Limb (tissue), 2 donors: ENCODE measurements at regions not wholly inside any gene's neighbourhood (a gene's known extent, or its start where the extent isn't known, plus 50 kb on each side); places are given as distances from the start of the nearest gene placed in this dataset.
"Not testable (repeated sequence)": the region's sequence is repeated elsewhere in the genome, so short reads cannot be mapped to it uniquely, and the experiment has no call there.

Source experiments
- DNase-seq, 2 donors: peaks; one replicate each; pipeline ENCODE4 v3.0.0-alpha.2; 2016; ENCODE audit errors: extremely low spot score in 2 of 2

DNA sequence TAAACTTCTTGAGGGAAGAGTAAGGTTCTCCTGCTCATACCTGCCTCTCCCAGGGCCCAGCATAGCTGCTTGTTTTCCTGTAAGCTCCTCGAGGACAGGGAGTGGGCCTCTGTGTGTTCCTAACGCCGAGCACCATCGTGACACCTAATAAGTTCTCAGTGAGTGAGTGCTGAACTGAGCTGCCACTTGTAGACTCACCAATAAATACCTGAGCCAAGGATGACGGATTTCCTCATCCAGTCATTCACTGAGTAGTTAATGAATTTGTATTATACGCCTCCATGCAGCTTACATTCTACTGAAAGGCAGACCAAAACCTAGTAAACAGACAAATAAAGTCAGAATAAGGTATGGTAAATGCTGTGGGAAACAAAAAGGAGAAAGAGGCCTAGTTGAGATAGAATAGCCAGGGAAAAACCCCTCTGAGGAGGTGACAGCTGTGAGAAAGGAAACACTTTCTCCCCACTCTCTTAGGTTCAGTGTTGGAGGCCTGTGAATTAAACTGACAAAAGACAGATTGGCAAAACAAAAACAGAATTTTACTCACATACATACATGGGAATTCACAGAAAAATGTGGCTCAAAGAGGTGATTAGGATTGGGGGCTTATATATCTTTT is 138.6 kb downstream of the B3GNT2 start:
- DNase-seq, result no peak

DNA sequence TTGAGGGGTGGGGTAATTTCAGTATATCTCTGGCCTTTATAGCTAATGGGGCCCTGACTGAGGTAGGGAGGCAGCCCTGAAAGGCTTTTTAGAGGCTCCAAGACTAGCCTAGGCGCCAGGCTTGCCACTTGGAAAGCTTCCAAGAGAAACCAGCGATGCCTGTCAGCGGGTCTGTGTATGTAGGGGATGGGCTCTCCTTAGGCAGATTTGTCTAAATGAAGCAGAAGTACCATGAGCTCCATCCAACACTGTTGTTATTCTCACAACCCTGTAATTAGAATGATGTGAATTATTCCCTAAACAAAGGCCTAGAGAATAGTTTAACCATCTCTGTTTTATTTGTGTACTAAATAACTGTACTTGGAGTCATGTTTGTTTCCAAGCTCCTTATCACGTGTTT is 138.1 kb downstream of the B3GNT2 start:
- DNase-seq, result no peak

DNA sequence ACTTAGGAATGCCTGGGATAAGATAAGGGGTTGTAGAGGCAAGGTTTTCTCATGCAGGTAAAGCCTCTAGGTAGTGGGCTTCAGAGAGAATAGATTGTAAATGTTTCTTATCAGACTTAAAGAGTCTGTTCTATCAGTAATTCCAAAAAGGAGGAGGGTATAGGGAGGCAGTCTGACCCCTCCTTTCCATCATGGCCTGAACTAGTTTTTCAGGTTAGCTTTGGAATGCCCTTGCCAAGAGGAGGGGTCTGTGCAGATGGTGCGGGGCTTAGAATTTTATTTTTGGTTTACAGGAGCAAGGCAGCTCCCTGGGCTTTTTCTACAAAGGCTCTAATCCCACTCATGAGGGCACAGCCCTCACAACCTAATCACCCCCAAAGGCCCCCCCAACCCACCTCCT is 135.0 kb downstream of the B3GNT2 start:
- DNase-seq, result no peak

DNA sequence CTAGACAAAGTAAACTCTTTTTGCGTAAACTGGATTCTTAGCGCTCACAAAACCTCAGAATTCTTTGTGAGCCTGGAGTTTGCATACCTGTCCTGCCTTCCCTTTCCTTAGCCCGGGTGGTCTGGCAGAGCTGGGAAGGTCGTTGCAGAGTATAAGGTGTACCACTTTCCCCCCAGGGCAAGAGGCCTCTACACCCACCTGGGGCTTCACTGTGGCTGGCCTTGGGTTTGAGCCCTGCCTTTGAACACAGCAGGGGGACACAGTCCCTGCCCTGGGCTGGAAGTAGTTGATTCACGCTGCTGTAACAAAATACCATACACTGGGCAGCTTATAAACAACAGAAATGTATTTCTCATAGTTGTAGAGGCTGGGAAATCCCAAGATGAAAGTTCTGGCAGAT is 133.9 kb downstream of the B3GNT2 start:
- DNase-seq, result no peak

DNA sequence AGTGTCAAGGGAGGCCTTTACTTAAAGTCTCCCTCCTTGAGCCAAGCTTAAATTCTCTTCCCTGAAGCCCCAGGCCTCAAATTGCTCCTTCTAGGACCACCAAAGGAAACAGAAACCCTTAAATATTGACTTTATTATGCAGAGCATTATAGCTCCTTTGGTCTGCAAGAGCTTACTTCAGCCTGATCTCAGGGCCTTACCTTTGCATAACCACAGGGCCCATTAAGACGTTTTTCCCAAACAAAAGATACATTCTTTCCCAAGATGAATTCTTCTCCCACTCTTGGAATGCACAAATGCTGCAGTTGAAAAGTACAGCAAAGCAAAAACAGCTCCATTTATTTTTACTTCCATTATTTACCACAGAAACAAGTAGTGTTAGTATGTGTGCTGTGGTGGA is 130.8 kb downstream of the B3GNT2 start:
- no peak for DNase-seq

DNA sequence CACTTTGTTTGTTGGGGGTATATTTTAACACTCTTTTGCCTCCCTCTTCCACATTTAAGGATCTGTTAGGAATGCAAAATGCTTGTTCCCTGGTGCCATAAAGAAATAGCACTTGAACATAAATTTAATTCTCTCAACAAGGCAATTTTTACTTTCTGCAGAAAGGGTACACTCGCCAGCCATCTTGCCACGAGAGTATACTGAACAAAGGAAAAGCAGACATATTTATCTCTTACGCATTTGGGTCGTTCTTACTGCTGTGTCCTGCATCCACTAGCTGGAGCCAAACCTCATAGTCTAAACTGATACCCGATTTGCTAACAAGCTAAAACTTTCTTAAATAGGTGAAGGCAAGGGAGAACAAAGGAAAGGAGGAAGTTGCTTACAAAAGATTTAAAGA is 129.5 kb downstream of the B3GNT2 start:
- no peak for DNase-seq

DNA sequence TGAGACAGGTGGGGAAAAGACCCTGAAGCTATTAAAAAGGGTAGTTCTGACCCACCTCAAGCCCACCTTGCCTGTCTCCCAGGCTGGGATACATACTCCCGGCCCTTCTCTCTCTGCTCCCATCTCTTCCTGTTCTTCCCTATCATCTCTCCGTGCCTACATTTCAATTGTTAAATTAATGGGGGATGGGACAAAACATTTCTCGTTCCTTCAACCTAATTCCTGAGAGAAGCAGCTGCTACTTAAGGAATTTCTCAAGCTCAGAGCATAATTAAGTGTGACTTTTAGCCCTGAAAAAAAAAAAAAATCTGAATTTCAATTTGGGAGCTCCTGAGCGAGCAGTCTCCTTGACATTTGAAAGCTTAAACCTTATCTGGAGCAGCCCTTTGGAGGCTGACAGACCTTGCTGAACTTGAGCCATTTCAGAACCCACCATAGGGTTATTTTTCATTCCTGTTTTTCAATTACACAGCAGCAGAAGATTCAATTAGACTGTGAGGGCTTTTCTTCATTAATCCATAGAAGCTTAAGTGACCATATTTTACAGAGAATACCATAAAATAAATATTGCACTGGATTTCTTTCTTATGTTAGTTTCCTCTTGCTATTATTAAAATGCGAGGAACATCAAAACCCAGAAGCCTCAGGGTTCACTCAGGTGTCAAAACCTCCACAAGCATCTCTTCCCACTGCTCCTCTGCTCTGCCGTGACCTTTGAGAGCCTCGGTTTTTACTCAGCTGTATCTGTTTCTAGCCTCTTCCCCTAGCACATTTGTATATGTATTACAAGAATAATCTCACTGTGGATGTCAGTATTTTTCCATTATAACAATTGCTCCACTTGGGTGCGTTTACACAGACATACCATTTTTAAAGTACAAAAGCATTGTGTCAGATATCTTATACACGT is 125.7 kb downstream of the B3GNT2 start:
- no peak for DNase-seq

DNA sequence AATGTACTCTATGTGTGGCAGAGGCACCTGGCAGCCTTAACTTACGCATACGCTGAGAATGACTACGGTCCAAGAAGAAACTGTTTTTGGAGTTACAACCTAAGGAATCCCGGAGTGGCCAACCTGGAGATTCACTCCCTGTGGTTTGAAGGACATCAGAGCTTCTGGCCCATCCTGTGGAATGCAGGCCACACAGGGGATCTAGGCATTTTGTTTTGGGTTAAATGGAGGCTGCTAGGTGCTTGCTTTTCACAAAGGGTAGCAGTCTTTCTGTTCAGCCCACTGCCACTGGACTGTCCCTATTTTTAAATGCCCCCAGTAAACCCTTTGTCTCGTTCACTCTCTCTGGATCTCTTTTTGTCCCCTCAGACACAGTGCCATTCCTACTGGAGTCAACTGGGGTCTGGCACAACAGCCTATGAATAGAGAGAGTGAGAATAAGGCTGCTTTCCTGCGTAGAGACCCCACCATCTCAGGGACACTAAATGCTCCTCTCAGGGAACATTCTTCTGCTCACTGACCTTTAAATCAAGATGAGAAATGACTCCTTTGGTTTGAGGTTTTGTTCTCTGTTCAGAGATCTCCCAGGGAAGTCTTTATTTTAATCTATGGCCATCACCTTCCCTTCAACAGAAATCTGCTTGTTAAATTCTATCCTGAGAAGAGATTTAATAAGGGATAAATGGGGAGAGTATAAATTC is 124.9 kb downstream of the B3GNT2 start:
- DNase-seq, result no peak

DNA sequence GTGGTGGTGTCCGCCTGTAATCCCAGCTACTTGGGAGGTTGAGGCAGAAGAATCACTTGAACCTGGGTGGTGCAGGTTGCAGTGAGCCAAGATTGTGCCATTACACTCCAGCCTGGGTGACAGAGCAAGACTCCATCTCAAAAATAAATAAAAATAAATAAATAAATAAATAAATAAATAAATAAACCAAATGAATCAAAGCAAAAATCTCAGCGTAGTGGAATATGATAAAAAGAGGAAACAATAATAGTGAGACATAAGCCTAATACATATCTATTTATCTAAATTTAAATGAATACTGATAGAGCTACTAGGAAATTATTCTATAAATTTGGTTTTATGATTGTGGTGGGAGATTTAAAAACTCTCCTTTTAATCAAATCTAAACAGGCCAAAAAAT is 124.2 kb downstream of the B3GNT2 start:
- DNase-seq, result not testable (repeated sequence)

DNA sequence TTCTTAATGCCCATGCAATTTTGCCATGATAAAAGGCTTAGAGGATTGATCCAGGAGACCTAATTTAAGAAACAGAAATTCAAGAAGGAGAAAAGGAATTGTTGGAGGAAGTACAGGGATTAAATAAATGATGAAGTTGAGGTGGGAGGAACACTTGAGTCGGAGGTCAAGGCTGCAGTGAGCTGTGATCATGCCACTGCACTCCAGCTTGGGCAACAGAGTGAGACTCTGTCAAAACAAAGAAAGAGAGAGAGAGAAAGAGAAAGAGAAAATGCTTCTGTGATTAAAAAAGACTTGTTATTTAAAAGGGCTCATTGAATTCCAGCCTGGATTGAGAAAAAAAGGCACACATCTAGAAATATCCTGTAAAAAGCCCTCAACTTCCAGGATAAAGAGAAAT is 123.2 kb downstream of the B3GNT2 start:
- no peak for DNase-seq

DNA sequence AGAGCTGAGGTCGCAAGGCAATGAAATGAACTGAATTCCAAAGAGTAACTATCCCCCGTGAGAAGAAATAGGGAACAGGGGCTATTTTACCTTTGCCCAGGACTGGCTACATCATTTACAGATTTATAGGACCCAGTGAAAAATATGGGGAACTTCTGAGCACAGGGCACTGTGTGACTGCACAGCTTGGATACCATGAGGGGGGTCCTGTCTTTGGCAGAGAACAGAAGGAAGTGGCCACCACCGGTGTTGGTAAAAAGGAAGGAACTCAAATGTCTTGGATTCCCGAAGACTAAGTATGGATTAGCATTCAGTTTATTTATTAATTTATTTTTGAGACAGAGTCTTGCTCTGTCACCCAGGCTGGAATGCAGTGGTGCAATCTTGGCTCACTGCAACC is 119.6 kb downstream of the B3GNT2 start:
- no peak for DNase-seq

DNA sequence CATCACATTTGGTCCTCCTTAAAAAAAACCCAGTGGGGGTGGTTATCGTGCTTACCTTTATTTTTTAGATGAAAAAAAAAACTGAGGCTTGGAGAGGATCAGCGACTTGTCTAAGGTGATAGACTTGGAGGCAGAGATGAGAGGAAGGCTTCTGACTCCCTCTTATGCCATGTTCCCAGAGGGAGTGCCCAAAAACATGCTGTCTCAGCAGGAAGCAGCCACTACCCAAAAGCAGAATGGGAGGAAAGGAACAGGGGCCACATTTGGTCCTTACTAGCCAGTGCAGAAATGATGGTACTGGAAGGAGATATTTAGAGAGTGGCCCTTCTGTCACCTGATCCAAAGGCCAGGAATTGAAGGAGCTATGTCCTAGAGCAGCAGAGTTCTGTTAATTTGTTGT is 118.4 kb downstream of the B3GNT2 start:
- DNase-seq, result no peak

DNA sequence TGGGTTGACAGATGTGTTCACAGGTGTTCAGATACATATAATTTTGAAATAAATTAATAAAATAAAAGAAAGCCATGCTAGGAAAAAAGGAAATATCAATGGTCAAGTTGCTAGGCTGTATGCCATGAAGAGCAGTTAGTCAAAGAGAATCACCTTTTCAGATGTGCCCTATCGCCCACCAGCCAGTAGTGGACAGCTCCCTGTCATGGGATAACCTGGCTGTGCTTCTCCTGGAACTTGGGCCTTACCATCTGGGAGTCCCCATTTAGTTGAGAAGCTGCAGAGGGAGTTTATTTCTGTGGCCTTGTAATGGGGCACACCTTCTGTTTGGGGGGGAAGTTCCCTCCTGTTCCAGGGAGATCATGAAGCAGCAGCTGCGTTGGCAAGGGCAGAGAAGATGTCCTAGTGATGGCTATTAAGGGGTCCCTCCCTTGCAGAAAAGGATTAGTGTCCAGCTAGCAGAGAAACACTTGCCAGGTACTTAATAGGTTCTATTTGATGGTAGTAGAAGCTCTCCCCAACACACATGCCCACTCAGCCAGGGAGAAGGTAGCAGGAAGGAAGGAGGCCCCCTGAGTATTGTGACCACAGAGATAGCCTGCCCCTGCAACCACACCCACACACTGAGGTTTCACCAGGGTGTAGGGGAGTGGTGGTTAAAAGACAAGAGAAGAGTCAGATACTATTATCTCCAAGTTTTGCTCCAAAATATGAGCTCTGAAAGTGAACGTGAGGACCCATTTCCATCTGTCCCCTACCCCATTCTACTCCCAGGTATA is 117.7 kb downstream of the B3GNT2 start:
- no peak for DNase-seq

DNA sequence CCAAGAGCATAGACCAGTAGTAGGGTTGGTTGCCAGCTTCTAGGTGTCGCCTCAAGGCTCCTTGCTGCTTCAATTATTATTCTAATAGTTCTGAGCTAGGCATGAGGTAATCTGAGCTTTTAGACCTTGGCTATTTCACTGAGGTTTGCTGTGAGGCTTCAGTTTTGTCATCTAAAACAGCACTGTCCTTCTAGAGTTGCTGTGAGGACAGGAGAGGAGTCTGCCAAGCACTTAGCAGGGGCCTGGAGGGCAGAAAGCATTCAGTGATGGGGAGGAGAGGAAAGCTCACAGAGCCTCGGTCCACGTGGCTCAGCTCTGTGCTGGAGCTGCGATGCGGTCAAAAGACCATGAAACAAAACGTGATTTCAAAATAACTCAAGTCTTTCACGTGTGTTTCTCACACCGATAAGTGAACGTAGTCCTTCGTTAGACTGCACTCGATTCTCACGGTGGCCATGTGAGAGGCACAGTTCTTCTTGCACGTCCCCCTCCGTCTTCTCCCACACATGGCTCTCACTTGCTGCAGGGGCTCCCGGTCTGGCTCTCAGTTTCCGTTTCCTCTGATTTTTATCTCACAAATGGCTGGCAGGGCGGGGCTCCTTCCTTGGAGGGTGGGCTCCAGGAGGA is 113.7 kb downstream of the B3GNT2 start:
- DNase-seq, result no peak

DNA sequence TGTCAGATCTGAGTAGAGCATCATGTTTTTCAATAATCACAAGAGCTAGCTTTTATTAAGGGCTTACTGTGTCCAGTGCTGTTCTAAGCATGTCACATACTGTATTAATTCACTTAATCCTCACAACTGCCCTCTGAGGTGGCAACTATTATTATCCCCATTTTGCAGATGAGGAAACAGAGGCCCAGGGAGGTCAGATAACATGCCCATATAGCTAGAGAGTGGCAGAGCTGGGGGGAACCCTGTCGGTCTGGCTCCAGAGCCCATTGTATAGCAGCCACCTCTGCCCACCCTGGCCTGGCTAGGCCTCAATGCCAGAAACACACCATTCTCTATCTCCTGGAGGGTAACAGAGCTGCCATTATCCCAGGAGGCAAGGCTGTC is 113.2 kb downstream of the B3GNT2 start:
- no peak for DNase-seq

DNA sequence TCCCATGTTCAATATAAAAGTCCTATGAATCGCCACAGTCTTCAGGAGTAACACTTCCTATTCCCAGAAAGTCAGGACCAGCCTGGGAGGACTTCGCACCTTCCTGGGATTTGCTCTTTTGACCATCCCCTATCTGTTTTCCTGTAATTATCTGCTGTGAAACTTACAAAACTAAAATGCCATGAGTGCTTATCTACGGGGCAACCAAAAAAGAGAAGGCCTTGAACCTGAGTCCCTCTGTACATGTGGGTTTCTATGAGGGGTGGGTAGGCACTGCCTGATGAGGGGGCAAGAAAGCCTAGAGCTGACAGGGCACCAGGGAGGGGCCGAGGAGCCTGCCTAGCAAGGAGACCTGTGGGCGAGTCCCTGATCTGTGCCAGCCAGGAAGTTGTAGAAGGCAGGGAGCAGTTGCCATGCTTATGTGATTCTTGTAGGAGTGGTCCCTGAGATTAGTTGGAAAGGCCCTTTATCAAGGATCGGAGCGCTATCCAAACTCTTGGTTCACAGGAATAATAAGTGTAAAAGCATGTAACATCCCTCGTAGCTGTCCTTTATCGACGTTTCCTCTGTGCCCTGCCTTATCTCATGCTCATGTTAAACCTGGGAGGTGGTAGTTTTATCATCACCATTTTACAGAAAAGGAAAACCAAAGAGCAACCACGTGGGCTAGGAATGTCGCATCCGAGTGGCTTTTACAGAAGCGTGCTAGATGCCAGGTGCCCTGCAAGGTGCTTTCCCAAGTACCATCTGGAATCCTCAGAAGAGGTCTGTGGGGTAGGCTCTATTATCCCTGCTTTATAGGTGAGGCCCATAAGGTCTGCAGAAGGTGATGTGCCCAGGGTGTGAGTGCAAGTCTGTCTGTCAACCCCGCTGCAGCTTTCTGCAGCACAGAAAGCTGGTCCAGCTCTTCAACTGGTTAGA is 111.8 kb downstream of the B3GNT2 start:
- DNase-seq, result no peak

DNA sequence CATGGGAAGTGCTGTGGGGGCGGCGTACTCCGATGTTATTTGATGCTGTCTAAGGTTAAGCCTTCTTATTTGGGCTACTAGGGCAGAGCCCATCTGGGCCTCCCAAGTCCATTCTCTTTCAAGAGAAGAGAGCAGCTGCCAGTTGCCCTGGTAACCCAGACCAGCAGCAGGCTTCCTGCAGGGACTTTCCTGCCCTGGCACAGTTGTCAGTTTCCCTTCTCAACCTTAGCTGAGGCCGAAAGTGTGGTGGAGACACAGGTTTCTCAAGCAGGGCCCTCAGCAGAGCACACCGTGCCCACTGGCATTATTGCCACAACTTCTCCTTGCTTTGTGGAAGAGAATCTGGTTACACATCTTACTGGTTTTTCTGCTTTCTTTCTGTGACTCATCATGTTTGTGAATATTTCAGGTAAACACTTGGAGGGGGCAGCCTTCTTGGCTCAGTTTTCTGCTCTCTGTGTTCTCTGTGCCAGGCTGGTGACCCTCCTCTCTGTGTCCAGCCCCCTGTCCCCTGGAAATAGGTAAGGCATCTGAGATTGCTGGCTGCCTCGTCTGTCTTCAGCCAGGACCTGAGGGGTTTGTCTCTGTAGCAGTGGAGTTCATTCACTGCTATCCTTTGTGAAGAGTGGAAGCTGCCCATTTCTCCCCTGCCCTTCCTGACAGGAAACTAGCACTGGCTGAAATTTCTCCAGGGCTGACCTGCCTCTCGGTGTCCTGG is 111.0 kb downstream of the B3GNT2 start:
- DNase-seq, result no peak

DNA sequence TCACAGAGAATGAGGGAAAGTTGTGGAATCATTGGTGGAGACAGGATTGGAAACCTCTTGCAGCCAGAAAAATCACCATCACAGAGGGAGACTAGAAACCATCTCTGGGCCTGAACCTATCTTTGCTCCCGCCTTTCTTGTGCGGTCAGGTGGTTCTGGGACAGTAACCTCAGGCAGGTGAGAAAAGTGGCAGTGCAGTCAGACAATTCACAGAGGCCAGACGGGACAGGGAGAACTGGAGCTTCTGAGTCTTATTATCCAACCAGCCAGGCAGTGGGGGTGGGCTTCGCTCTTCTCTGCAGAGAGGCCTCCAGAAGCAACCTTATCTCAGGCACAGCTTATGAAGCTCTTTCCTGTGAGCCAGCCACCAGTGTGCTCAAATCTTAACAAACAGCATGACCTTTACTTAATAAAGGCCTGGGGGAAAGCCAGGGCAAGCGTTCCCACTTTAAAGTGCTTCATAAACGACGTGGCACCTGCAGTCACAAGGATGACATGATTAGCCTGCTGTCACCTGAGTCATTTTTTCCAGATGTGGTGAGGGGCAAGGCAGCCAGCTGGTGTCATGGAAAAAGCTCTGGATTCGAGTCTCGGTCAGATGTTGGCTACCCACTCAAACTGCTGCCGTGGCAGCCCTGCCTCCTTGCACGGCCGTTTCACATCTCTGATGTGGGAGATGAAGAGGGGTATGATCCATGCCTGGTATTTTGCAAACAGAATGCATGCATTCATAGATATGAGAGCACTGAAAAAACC is 109.7 kb downstream of the B3GNT2 start:
- no peak for DNase-seq
